Smooth muscle cell (in vitro differentiated cells): ENCODE measurements at regions not wholly inside any gene's neighbourhood (a gene's known extent, or its start where the extent isn't known, plus 50 kb on each side); places are given as distances from the start of the nearest gene placed in this dataset.
A peak's percentile ranks its signal among the peaks of the same experiment; 100 is the strongest.

Source experiments
- DNase-seq: peaks from one replicate; lab custom pipeline; 2025; ENCODE audit not compliant: unreplicated experiment; lab: John Stamatoyannopoulos, UW
- H2AFZ ChIP-seq: fragments of 200-600 bp; sonication (generic); 2 replicates; pipeline ENCODE4 v1.6.0; 2016; ENCODE audit warnings: antibody characterized with exemption, low read depth, mild to moderate bottlenecking
- H3F3A ChIP-seq: fragments of 200-600 bp; sonication (generic); 2 replicates; pipeline ENCODE4 v1.6.0; 2017; ENCODE audit warnings: antibody characterized with exemption, low read depth
- H3K27ac ChIP-seq: fragments of 200-600 bp; sonication (generic); 2 replicates; pipeline ENCODE4 v1.5.1; 2016; ENCODE audit warnings: low read depth, mild to moderate bottlenecking
- H3K27me3 ChIP-seq: fragments of 200-600 bp; sonication (generic); 2 replicates; pipeline ENCODE4 v1.6.1; 2016; ENCODE audit warnings: low read depth, mild to moderate bottlenecking
- H3K36me3 ChIP-seq: fragments of 200-600 bp; sonication (generic); 2 replicates; pipeline ENCODE4 v1.5.1; 2016; ENCODE audit warnings: low read depth
- H3K4me1 ChIP-seq: fragments of 200-600 bp; sonication (generic); 2 replicates; pipeline ENCODE4 v1.5.1; 2016; ENCODE audit warnings: low read depth
- H3K4me2 ChIP-seq: fragments of 200-600 bp; sonication (generic); 2 replicates; pipeline ENCODE4 v1.6.0; 2016; ENCODE audit warnings: mild to moderate bottlenecking
- H3K4me3 ChIP-seq: fragments of 200-600 bp; sonication (generic); 2 replicates; pipeline ENCODE4 v1.5.1; 2016; ENCODE audit warnings: mild to moderate bottlenecking
- H3K79me2 ChIP-seq: fragments of 200-600 bp; sonication (generic); 2 replicates; pipeline ENCODE4 v1.6.0; 2016; ENCODE audit warnings: low read depth, mild to moderate bottlenecking
- H3K9ac ChIP-seq: fragments of 200-600 bp; sonication (generic); 2 replicates; pipeline ENCODE4 v1.6.0; 2016; ENCODE audit warnings: low read depth
- H3K9me3 ChIP-seq: fragments of 200-600 bp; sonication (generic); replicated peaks from 2 replicates; pipeline ENCODE4 v1.5.1; 2016; ENCODE audit warnings: low read depth
- H4K20me1 ChIP-seq: fragments of 200-600 bp; sonication (generic); 2 replicates; pipeline ENCODE4 v1.6.0; 2016; ENCODE audit warnings: low read depth
- CTCF ChIP-seq: fragments of 200-600 bp; sonication (generic); IDR thresholded peaks from 2 replicates; pipeline ENCODE4 v1.5.1; 2017; ENCODE audit warnings: borderline replicate concordance, mild to moderate bottlenecking, antibody characterized with exemption; ENCODE audit not compliant: insufficient read depth, poor library complexity, severe bottlenecking
- WGBS: methylation state at CpG from one replicate; pipeline ENCODE4 v1.1.7; 2016; ENCODE audit warnings: low lambda C conversion rate; 5-methylcytosine and 5-hydroxymethylcytosine counted together

GRCh38 chr2:18991177-18992168, 366.9 kb downstream of the OSR1 start:
- Histone ChIP-seq H4K20me1 (no peaks in the 10 kb centered on the region), H3K36me3 (no peaks in the 10 kb centered on the region), H3K27me3 (no peaks in the 10 kb centered on the region), H3K27ac (peak overlapping the region; percentile 54), H3K9ac (no peak overlapping the region), H3K79me2 (no peaks in the 10 kb centered on the region), H3K4me3 (no peak overlapping the region), H2AFZ (no peak overlapping the region), H3F3A (peaks cover 19% of the 10 kb centered on the region), H3K4me2 (peak overlapping the region; percentile 30), H3K9me3 (no peaks in the 10 kb centered on the region), H3K4me1 (peaks cover 33% of the 10 kb centered on the region)
- no peak for DNase-seq
- WGBS = 50% methylated on average over 5 of the region's 5 CpGs
- no peak for TF ChIP-seq CTCF

- no peaks in the 10 kb centered on the region for H3K36me3 ChIP-seq
- no peaks in the 10 kb centered on the region for H3K79me2 ChIP-seq
- peak overlapping the region; percentile 54 for H2AFZ ChIP-seq
- no peaks in the 10 kb centered on the region for H3K27me3 ChIP-seq
- no peak for TF ChIP-seq CTCF
- no peak overlapping the region for H3K4me3 ChIP-seq
- H3K4me1 ChIP-seq = peaks cover 33% of the 10 kb centered on the region
- peak overlapping the region; percentile 79 for H3K27ac ChIP-seq
- H3K9me3 ChIP-seq = no peaks in the 10 kb centered on the region
- DNase-seq = no peak
- peaks cover 19% of the 10 kb centered on the region for H3F3A ChIP-seq
- peak overlapping the region; percentile 38 for H3K4me2 ChIP-seq
- H4K20me1 ChIP-seq = no peaks in the 10 kb centered on the region
- WGBS = 72% methylated on average over 3 of the region's 3 CpGs
- peak overlapping the region; percentile 2 for H3K9ac ChIP-seq
Observed at GRCh38 chr2:18988631-18989232, 369.7 kb downstream of the OSR1 start.

- Histone ChIP-seq H2AFZ (no peak overlapping the region), H3K79me2 (no peaks in the 10 kb centered on the region), H3K4me2 (peak overlapping the region; percentile 38), H3K9ac (no peak overlapping the region), H3K27me3 (no peaks in the 10 kb centered on the region), H3F3A (peaks cover 19% of the 10 kb centered on the region), H3K36me3 (no peaks in the 10 kb centered on the region), H3K9me3 (no peaks in the 10 kb centered on the region), H3K4me3 (no peak overlapping the region), H3K4me1 (peaks cover 33% of the 10 kb centered on the region), H4K20me1 (no peaks in the 10 kb centered on the region), H3K27ac (peak overlapping the region; percentile 79)
- DNase-seq = no peak
- peak; percentile 17 for TF ChIP-seq CTCF
- 4% methylated on average over 4 of the region's 4 CpGs for WGBS
Observed at GRCh38 chr2:18987592-18988073, 370.8 kb downstream of the OSR1 start.
